H1 (cell line): ENCODE measurements at regions not wholly inside any gene's neighbourhood (a gene's known extent, or its start where the extent isn't known, plus 50 kb on each side); places are given as distances from the start of the nearest gene placed in this dataset.

Experiments used
- CTCF ChIA-PET: fragments of 300-600 bp; sonication (Branson Sonifier 250); formaldehyde crosslinking; loops from one replicate; lab custom pipeline; 2021; ENCODE audit not compliant: partially characterized antibody; lab: Charles Lee
- POLR2A ChIA-PET: fragments of 300-600 bp; sonication (Branson Sonifier 250); formaldehyde crosslinking; loops from one replicate; lab custom pipeline; 2021; ENCODE audit warnings: inconsistent platforms; ENCODE audit not compliant: partially characterized antibody; lab: Charles Lee
- DNase-seq, 2 experiments: peaks; one replicate each; pipeline versions ENCODE4 v3.0.0 to v3.0.0-alpha.2; 2010 to 2022; ENCODE audit warnings: low spot score in 2 of 2, low read depth in 1 of 2, mixed read lengths in 1 of 2
- FAIRE-seq: peaks from 2 replicates; lab custom pipeline; 2011; peaks lifted over from hg19 to GRCh38; lab: Jason Lieb, UNC
- H2AFZ ChIP-seq: 2 replicates; pipeline ENCODE4 v1.8.1; 2012; ENCODE audit warnings: low read length, inconsistent platforms
- H2AK5ac ChIP-seq: 2 replicates; pipeline ENCODE4 v1.6.1; 2013; ENCODE audit warnings: low read depth, low read length
- H2BK120ac ChIP-seq: replicated peaks from 2 replicates; pipeline ENCODE3; 2013; ENCODE audit warnings: low read depth, low read length, inconsistent platforms
- H2BK12ac ChIP-seq: 2 replicates; pipeline ENCODE4 v1.6.1; 2013; ENCODE audit warnings: low read depth, low read length
- H2BK15ac ChIP-seq: 2 replicates; pipeline ENCODE4 v1.6.1; 2013; ENCODE audit warnings: low read length
- H2BK20ac ChIP-seq: 2 replicates; pipeline ENCODE4 v1.6.1; 2013; ENCODE audit warnings: low read length
- H2BK5ac ChIP-seq: 2 replicates; pipeline ENCODE4 v1.6.1; 2013; ENCODE audit warnings: low read depth, low read length
- H3K14ac ChIP-seq: 2 replicates; pipeline ENCODE4 v1.6.1; 2013; ENCODE audit warnings: inconsistent platforms; ENCODE audit not compliant: insufficient read length
- H3K18ac ChIP-seq: 2 replicates; pipeline ENCODE4 v1.6.1; 2013; ENCODE audit warnings: low read length; ENCODE audit errors: extremely low read depth
- H3K23ac ChIP-seq: 2 replicates; pipeline ENCODE4 v1.6.1; 2013; ENCODE audit warnings: inconsistent platforms; ENCODE audit not compliant: insufficient read length
- H3K23me2 ChIP-seq: 2 replicates; pipeline ENCODE4 v1.6.1; 2013; ENCODE audit warnings: low read depth, low read length
- H3K27ac ChIP-seq: 2 replicates; pipeline ENCODE4 v1.6.1; 2011; ENCODE audit warnings: low read depth, low read length, inconsistent platforms
- H3K27me3 ChIP-seq, 4 experiments: replicated peaks in 1 of 4; 1 replicate in 1 of 4; 2 replicates in 3 of 4; pipeline versions ENCODE4 v1.6.1 to v1.8.1; 2011 to 2013; ENCODE audit warnings: low read length in 3 of 4, mild to moderate bottlenecking in 3 of 4, inconsistent platforms in 2 of 4, mixed read lengths in 2 of 4, moderate library complexity in 1 of 4; ENCODE audit not compliant: control insufficient read depth in 3 of 4, insufficient read depth in 3 of 4; ENCODE audit errors: extremely low read depth in 1 of 4
- H3K36me3 ChIP-seq, 4 experiments: 2 replicates each; pipeline versions ENCODE4 v1.6.1 to v1.8.1; 2011 to 2013; ENCODE audit warnings: mild to moderate bottlenecking in 4 of 4, low read length in 3 of 4, moderate library complexity in 2 of 4, control low read depth in 1 of 4, inconsistent platforms in 1 of 4; ENCODE audit not compliant: insufficient read depth in 4 of 4, control insufficient read depth in 2 of 4
- H3K4ac ChIP-seq: replicated peaks from 2 replicates; pipeline ENCODE3; 2013; ENCODE audit warnings: low read length, low read depth, mixed read lengths, inconsistent platforms; ENCODE audit not compliant: insufficient read length
- H3K4me1 ChIP-seq, 4 experiments: replicated peaks in 1 of 4; 1 replicate in 1 of 4; 2 replicates in 3 of 4; pipeline versions ENCODE4 v1.6.1 to v1.8.1; 2011 to 2013; ENCODE audit warnings: low read length in 3 of 4, inconsistent platforms in 2 of 4, mixed read lengths in 1 of 4; ENCODE audit not compliant: insufficient read depth in 4 of 4, control insufficient read depth in 3 of 4
- H3K4me2 ChIP-seq, 2 experiments: 2 replicates each; pipeline versions ENCODE4 v1.6.1 to v1.8.1; 2011 to 2013; ENCODE audit warnings: low read depth in 2 of 2, low read length in 2 of 2, control low read depth in 1 of 2, inconsistent platforms in 1 of 2, mild to moderate bottlenecking in 1 of 2; ENCODE audit not compliant: insufficient read depth in 1 of 2
- H3K4me3 ChIP-seq, 4 experiments: fragments of 200-600, 300-600 bp in 1 of 4; sonication (generic), shearing (Covaris generic), sonication (Bioruptor Twin) in 1 of 4; 2 replicates each; pipeline versions ENCODE4 v1.5.1 to v1.8.1; 2011 to 2016; ENCODE audit warnings: low read length in 4 of 4, low read depth in 3 of 4, control low read depth in 2 of 4, inconsistent platforms in 2 of 4, mild to moderate bottlenecking in 2 of 4, mixed read lengths in 1 of 4, moderate library complexity in 1 of 4; ENCODE audit not compliant: insufficient read depth in 2 of 4; ENCODE audit errors: extremely low read depth in 1 of 4
- H3K56ac ChIP-seq: replicated peaks from 2 replicates; pipeline ENCODE3; 2013; ENCODE audit warnings: low read depth, mild to moderate bottlenecking, mixed read lengths, low read length, inconsistent platforms; ENCODE audit not compliant: insufficient read length
- H3K79me1 ChIP-seq: 2 replicates; pipeline ENCODE4 v1.6.1; 2013; ENCODE audit warnings: low read depth, low read length, control low read depth
- H3K79me2 ChIP-seq, 2 experiments: 2 replicates each; pipeline versions ENCODE4 v1.6.1 to v1.8.1; 2012 to 2013; ENCODE audit warnings: low read length in 2 of 2, mild to moderate bottlenecking in 2 of 2, inconsistent platforms in 1 of 2; ENCODE audit not compliant: insufficient read depth in 2 of 2, control insufficient read depth in 1 of 2
- H3K9ac ChIP-seq, 4 experiments: replicated peaks in 1 of 4; 1 replicate in 1 of 4; 2 replicates in 3 of 4; pipeline versions ENCODE4 v1.6.1 to v1.8.1; 2011 to 2013; ENCODE audit warnings: low read depth in 3 of 4, low read length in 3 of 4, control low read depth in 2 of 4, mild to moderate bottlenecking in 2 of 4, moderate library complexity in 2 of 4, inconsistent platforms in 1 of 4; ENCODE audit errors: extremely low read depth in 1 of 4
- H3K9me3 ChIP-seq, 2 experiments: 2 replicates each; pipeline versions ENCODE4 v1.6.1 to v1.8.1; 2012 to 2013; ENCODE audit warnings: mild to moderate bottlenecking in 2 of 2, moderate library complexity in 2 of 2, control low read depth in 1 of 2, inconsistent platforms in 1 of 2, low read depth in 1 of 2, low read length in 1 of 2, mixed read lengths in 1 of 2; ENCODE audit not compliant: insufficient read depth in 2 of 2
- H4K20me1 ChIP-seq, 2 experiments: replicated peaks in 1 of 2; 2 replicates each; pipeline versions ENCODE3 to v1.8.1; 2011 to 2013; ENCODE audit warnings: inconsistent platforms in 2 of 2, low read length in 2 of 2, mild to moderate bottlenecking in 1 of 2; ENCODE audit not compliant: insufficient read depth in 2 of 2, control insufficient read depth in 1 of 2
- H4K5ac ChIP-seq: 2 replicates; pipeline ENCODE4 v1.6.1; 2013; ENCODE audit warnings: low read length, low read depth, mixed read lengths, inconsistent platforms; ENCODE audit not compliant: insufficient read length
- H4K8ac ChIP-seq: 2 replicates; pipeline ENCODE4 v1.8.0; 2013; ENCODE audit warnings: mild to moderate bottlenecking, moderate library complexity, low read length, inconsistent platforms; ENCODE audit not compliant: insufficient read depth; ENCODE audit errors: extremely low read depth
- H4K91ac ChIP-seq: replicated peaks from 2 replicates; pipeline ENCODE3; 2013; ENCODE audit warnings: low read length, mixed read lengths, inconsistent platforms; ENCODE audit not compliant: insufficient read length
- BACH1 ChIP-seq: IDR thresholded peaks from 2 replicates; pipeline ENCODE4 v1.6.1; 2012; ENCODE audit warnings: low read length, improper control_type of control experiment
- CBX5 ChIP-seq: fragments of 300-800, 300-1000 bp; sonication (generic); IDR thresholded peaks from 2 replicates; pipeline ENCODE4 v1.7.1; 2016; ENCODE audit warnings: antibody characterized with exemption, low read length, low read depth
- CEBPB ChIP-seq: IDR thresholded peaks from 2 replicates; pipeline ENCODE4 v1.6.1; 2012; ENCODE audit warnings: low read depth, low read length
- CREB1 ChIP-seq: IDR thresholded peaks from 2 replicates; pipeline ENCODE4 v1.6.1; 2012; ENCODE audit warnings: inconsistent platforms
- CTBP2 ChIP-seq: IDR thresholded peaks from 2 replicates; pipeline ENCODE4 v1.7.0; 2011; ENCODE audit warnings: borderline replicate concordance, mild to moderate bottlenecking, moderate library complexity, mixed read lengths, low read length; ENCODE audit not compliant: insufficient read depth, insufficient read length
- FOSL1 ChIP-seq: IDR thresholded peaks from 2 replicates; pipeline ENCODE4 v1.6.1; 2011; ENCODE audit warnings: mild to moderate bottlenecking, low read depth, low read length, moderate library complexity; ENCODE audit not compliant: insufficient read depth
- KDM1A ChIP-seq: fragments of 200-600, 300-600 bp; sonication (generic); IDR thresholded peaks from 2 replicates; pipeline ENCODE4 v1.7.1; 2016; ENCODE audit warnings: mild to moderate bottlenecking, low read length, borderline replicate concordance
- MAFK ChIP-seq: IDR thresholded peaks from 2 replicates; pipeline ENCODE4 v1.6.1; 2012; ENCODE audit warnings: low read depth, mild to moderate bottlenecking, improper control_type of control experiment, low read length
- NANOG ChIP-seq: IDR thresholded peaks from 2 replicates; pipeline ENCODE4 v1.6.1; 2011; ENCODE audit warnings: low read length, low read depth, mild to moderate bottlenecking, inconsistent platforms; ENCODE audit not compliant: insufficient read depth, poor library complexity, severe bottlenecking
- RBBP5 ChIP-seq: IDR thresholded peaks from 2 replicates; pipeline ENCODE4 v1.7.1; 2012; ENCODE audit warnings: low read depth, mild to moderate bottlenecking, inconsistent platforms, low read length, moderate library complexity, borderline replicate concordance
- RFX5 ChIP-seq: IDR thresholded peaks from 2 replicates; pipeline ENCODE4 v1.6.1; 2011; ENCODE audit warnings: low read depth, low read length, improper control_type of control experiment, borderline replicate concordance
- SP4 ChIP-seq: IDR thresholded peaks from 2 replicates; pipeline ENCODE4 v1.6.1; 2012; ENCODE audit warnings: low read length, inconsistent platforms
- SRF ChIP-seq: IDR thresholded peaks from 2 replicates; pipeline ENCODE4 v1.6.1; 2011; ENCODE audit warnings: mild to moderate bottlenecking, low read depth, low read length, moderate library complexity
- TCF12 ChIP-seq: IDR thresholded peaks from 2 replicates; pipeline ENCODE4 v1.6.1; 2011; ENCODE audit warnings: low read depth, mild to moderate bottlenecking, low read length
- YY1 ChIP-seq: IDR thresholded peaks from 2 replicates; pipeline ENCODE4 v1.6.1; 2011; ENCODE audit warnings: low read depth, mild to moderate bottlenecking, low read length
- WGBS, 2 experiments: shearing (Covaris generic) in 1 of 2; methylation state at CpG; one replicate each; pipeline versions ENCODE4 v1.1.6 to v1.1.7; 2013 to 2015; ENCODE audit warnings: low lambda C conversion rate in 2 of 2, mixed read lengths in 2 of 2, inconsistent platforms in 1 of 2, low coverage in 1 of 2, missing lambda C conversion rate in 1 of 2; ENCODE audit not compliant: insufficient replicate concordance in 2 of 2, insufficient coverage in 1 of 2, insufficient read length in 1 of 2; ENCODE audit errors: extremely low coverage in 1 of 2, missing lambda C conversion rate in 1 of 2; 5-methylcytosine and 5-hydroxymethylcytosine counted together
- TF ChIP-seq, protein P1 (sequence below): IDR thresholded peaks from 2 replicates; pipeline ENCODE4 v1.6.1; 2012; ENCODE audit warnings: inconsistent platforms

DNA sequence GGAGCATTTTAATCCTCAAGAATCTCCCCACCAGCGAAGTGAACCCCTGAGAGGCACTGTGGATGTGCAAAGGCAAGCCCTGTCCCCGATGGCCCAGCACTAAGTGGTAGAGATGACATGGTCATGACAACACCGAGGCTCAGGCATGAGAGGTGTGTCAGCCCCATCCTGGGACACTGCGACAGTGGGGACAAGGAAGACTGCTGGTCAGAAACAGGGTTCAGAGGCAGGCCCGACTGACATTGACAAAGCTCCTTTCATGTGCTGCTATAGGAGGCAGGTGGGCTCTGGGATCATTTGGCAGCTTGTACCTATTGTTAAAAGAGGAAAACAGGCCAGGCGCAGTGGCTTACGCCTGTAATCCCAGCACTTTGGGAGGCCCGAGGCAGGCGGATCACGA, 54.3 kb upstream of the MYEOV start:
- H3K4me3 ChIP-seq, result no peak overlapping the region
- no peaks in the 10 kb centered on the region for H3K9me3 ChIP-seq
- H3K27me3 ChIP-seq, result no peaks in the 10 kb centered on the region
- H3K56ac ChIP-seq, result no peak overlapping the region
- H3K4me2 ChIP-seq, result no peak overlapping the region
- H3K23ac ChIP-seq, result no peak overlapping the region
- no peak overlapping the region for H3K27ac ChIP-seq
- H4K20me1 ChIP-seq, result no peaks in the 10 kb centered on the region
- H4K91ac ChIP-seq, result peak overlapping the region; percentile 60
- CTCF ChIA-PET, result interaction anchor here (1.1 to 4.2 kb wide), 11 partner anchors 8 to 142 kb away, joined by 3 to 39 read pairs (median 7); no protein-coding TSS in a partner anchor
- no peak overlapping the region for H2BK12ac ChIP-seq
- no peak overlapping the region for H3K18ac ChIP-seq
- 92% methylated on average over 10 of the region's 10 CpGs; no CpG with 5 or more reads in 1 of the 2 experiments for WGBS, 2 experiments
- no peaks in the 10 kb centered on the region for H3K4me1 ChIP-seq
- peak overlapping the region; percentile 58 for H4K8ac ChIP-seq
- POLR2A ChIA-PET, result no interaction called here
- FAIRE-seq (no peak), DNase-seq (no peak)
- no peak overlapping the region for H2BK15ac ChIP-seq
- H4K5ac ChIP-seq, result no peak overlapping the region
- H2BK120ac ChIP-seq, result no peak overlapping the region
- H3K36me3 ChIP-seq, result no peaks in the 10 kb centered on the region
- peak overlapping the region; percentile 98; the same call in 1 of the 2 replicates for H2AK5ac ChIP-seq
- H3K9ac ChIP-seq, result no peak overlapping the region
- H3K79me1 ChIP-seq, result no peaks in the 10 kb centered on the region
- H3K23me2 ChIP-seq, result peaks cover 4% of the 10 kb centered on the region; the same call in 1 of the 2 replicates
- no peak overlapping the region for H2AFZ ChIP-seq
- no peak overlapping the region for H2BK5ac ChIP-seq
- no peak overlapping the region for H3K4ac ChIP-seq
- H3K14ac ChIP-seq, result no peak overlapping the region
- H3K79me2 ChIP-seq, result no peaks in the 10 kb centered on the region
- H2BK20ac ChIP-seq, result no peak overlapping the region
- TF ChIP-seq BACH1, result no peak
- no peak for TF ChIP-seq YY1
- TF ChIP-seq MAFK, result no peak
- no peak for TF ChIP-seq NANOG
- no peak for TF ChIP-seq RBBP5
- no peak for TF ChIP-seq FOSL1
- no peak for TF ChIP-seq CREB1
- TF ChIP-seq RFX5, result no peak
- no peak for TF ChIP-seq SRF
- TF ChIP-seq CEBPB, result no peak
- TF ChIP-seq SP4, result no peak
- TF ChIP-seq CBX5, result no peak
- TF ChIP-seq CTBP2, result no peak
- TF ChIP-seq TCF12, result no peak
- TF ChIP-seq, protein P1, sequence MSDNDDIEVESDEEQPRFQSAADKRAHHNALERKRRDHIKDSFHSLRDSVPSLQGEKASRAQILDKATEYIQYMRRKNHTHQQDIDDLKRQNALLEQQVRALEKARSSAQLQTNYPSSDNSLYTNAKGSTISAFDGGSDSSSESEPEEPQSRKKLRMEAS, result no peak
- no peak for TF ChIP-seq KDM1A
